Uterus (tissue), 2 donors: ENCODE measurements at regions not wholly inside any gene's neighbourhood (a gene's known extent, or its start where the extent isn't known, plus 50 kb on each side); places are given as distances from the start of the nearest gene placed in this dataset.

Experiments
- CTCF ChIP-seq, 4 experiments: fragments of 200-600 bp in 2 of 4; fragments of 450-650 bp in 2 of 4; sonication (generic) in 2 of 4; IDR thresholded peaks; one replicate each; pipeline ENCODE4 v1.5.1; 2016 to 2019; ENCODE audit warnings: antibody characterized with exemption in 4 of 4, mild to moderate bottlenecking in 2 of 4, moderate library complexity in 1 of 4
- POLR2A ChIP-seq, 2 donors: fragments of 450-650 bp; IDR thresholded peaks; one replicate each; pipeline ENCODE4 v1.6.1; 2016; ENCODE audit warnings: antibody characterized with exemption in 2 of 2, mild to moderate bottlenecking in 1 of 2, moderate library complexity in 1 of 2

- TF ChIP-seq CTCF (IDR thresholded peaks at IDR 0.05) = no peak
- no peak for TF ChIP-seq POLR2A (IDR thresholded peaks at IDR 0.05)
Measured at GRCh38 chr13:34545461-34545860, 396.6 kb upstream of the NBEA start.
